ENCODE measurements at regions not wholly inside any gene's neighbourhood (a gene's known extent, or its start where the extent isn't known, plus 50 kb on each side); places are given as distances from the start of the nearest gene placed in this dataset.

- TF ChIP-seq CTCF (conservative IDR thresholded peaks at IDR 0.05 in 1 of 2, IDR thresholded peaks at IDR 0.05 in 1 of 2; ENCODE audit: extremely low read depth in 1 of 2, insufficient read depth in 1 of 2, low read depth in 1 of 2, low read length in 2 of 2), result no peak
- no peak for TF ChIP-seq EZH2 (IDR thresholded peaks at IDR 0.05; ENCODE audit: borderline replicate concordance, low read length)
These were observed 151.7 kb downstream of the C3orf38 start for GRCh38 chr3:88301273-88301995.

Measured in mammary epithelial cell (primary cell).